Testis (tissue), 2 donors: ENCODE measurements at regions not wholly inside any gene's neighbourhood (a gene's known extent, or its start where the extent isn't known, plus 50 kb on each side); places are given as distances from the start of the nearest gene placed in this dataset.

Experiments used
- DNase-seq: peaks from one replicate; pipeline ENCODE4 v3.0.0-alpha.2; 2019
- H3K27ac ChIP-seq, 2 donors: fragments of 200-600 bp; sonication (generic); one replicate each; pipeline ENCODE4 v1.5.1; 2019
- H3K27me3 ChIP-seq: fragments of 200-600 bp; sonication (generic); one replicate; pipeline ENCODE4 v1.5.1; 2019
- H3K36me3 ChIP-seq: fragments of 200-600 bp; sonication (generic); one replicate; pipeline ENCODE4 v1.5.1; 2017; ENCODE audit warnings: low read depth; ENCODE audit errors: missing control alignments
- H3K4me1 ChIP-seq: fragments of 200-600 bp; sonication (generic); one replicate; pipeline ENCODE4 v1.5.1; 2019
- H3K4me3 ChIP-seq, 2 donors: fragments of 200-600 bp; sonication (generic); one replicate each; pipeline ENCODE4 v1.5.1; 2017 to 2019
- H3K9me3 ChIP-seq: fragments of 200-600 bp; sonication (generic); one replicate; pipeline ENCODE4 v1.5.1; 2017
- POLR2A ChIP-seq: fragments of 450-650 bp; IDR thresholded peaks from one replicate; pipeline ENCODE4 v1.6.1; 2017; ENCODE audit warnings: antibody characterized with exemption, mild to moderate bottlenecking, moderate library complexity
- WGBS, 2 donors: methylation state at CpG; one replicate each; pipeline ENCODE4 v1.1.5; 2018; 5-methylcytosine and 5-hydroxymethylcytosine counted together
- intact Hi-C: fragments of 100-400 bp; cut with DNase I; formaldehyde crosslinking; loops from one replicate; pipeline ENCODE4 v1.15.1; 2023; ENCODE audit warnings: low total_unique reads
- TF ChIP-seq, protein P1 (sequence below), 3 experiments: fragments of 450-650 bp in 2 of 3; fragments of 200-600 bp in 1 of 3; sonication (generic) in 1 of 3; IDR thresholded peaks; one replicate each; pipeline ENCODE4 v1.5.1; 2016 to 2019; ENCODE audit warnings: antibody characterized with exemption in 3 of 3, mild to moderate bottlenecking in 2 of 3, moderate library complexity in 1 of 3

DNA sequence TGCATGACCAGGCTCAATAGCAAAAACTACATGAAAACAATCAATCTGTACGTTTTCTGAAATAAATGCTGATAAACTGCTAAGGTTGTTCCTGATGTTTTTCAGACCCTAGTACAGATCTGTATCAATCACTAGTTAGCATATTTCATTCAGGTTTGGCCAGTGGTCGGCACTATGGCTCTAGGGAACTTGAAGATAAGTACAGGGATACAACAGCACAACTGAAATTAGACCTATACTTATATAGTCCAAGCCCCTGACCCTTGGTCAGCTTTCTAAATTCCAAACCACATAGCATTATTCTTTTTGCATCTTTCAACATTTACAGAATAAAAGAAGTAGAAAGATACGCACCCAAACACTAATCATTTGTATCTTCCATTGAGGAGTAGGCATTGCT is 142.7 kb downstream of the PLPPR4 start:
- H3K9me3 ChIP-seq: no peaks in the 10 kb centered on the region
- TF ChIP-seq POLR2A: no peak
- TF ChIP-seq, protein P1, sequence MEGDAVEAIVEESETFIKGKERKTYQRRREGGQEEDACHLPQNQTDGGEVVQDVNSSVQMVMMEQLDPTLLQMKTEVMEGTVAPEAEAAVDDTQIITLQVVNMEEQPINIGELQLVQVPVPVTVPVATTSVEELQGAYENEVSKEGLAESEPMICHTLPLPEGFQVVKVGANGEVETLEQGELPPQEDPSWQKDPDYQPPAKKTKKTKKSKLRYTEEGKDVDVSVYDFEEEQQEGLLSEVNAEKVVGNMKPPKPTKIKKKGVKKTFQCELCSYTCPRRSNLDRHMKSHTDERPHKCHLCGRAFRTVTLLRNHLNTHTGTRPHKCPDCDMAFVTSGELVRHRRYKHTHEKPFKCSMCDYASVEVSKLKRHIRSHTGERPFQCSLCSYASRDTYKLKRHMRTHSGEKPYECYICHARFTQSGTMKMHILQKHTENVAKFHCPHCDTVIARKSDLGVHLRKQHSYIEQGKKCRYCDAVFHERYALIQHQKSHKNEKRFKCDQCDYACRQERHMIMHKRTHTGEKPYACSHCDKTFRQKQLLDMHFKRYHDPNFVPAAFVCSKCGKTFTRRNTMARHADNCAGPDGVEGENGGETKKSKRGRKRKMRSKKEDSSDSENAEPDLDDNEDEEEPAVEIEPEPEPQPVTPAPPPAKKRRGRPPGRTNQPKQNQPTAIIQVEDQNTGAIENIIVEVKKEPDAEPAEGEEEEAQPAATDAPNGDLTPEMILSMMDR (IDR thresholded peaks at IDR 0.05): no peak
- WGBS, 2 donors: 81 to 82% methylated on average over 3 of the region's 3 CpGs
- H3K27ac ChIP-seq: no peak overlapping the region
- H3K36me3 ChIP-seq: no peaks in the 10 kb centered on the region
- DNase-seq: no peak
- H3K27me3 ChIP-seq: no peaks in the 10 kb centered on the region
- H3K4me3 ChIP-seq: no peak overlapping the region
- intact Hi-C loops: no loop called here
- no peaks in the 10 kb centered on the region for H3K4me1 ChIP-seq

- intact Hi-C loops: no loop called here
- Histone ChIP-seq H3K27me3 (no peaks in the 10 kb centered on the region), H3K36me3 (no peaks in the 10 kb centered on the region), H3K4me1 (no peaks in the 10 kb centered on the region), H3K9me3 (no peaks in the 10 kb centered on the region), H3K4me3 (no peak overlapping the region), H3K27ac (no peak overlapping the region)
- WGBS, 2 donors: 86 to 88% methylated on average over 3 of the region's 3 CpGs
- TF ChIP-seq, protein P1 (IDR thresholded peaks at IDR 0.05): no peak
- TF ChIP-seq POLR2A: no peak
- DNase-seq: no peak
Observed at GRCh38 chr1:99424087-99424486, 159.8 kb downstream of the PLPPR4 start.

GRCh38 chr1:99429754-99430153 is 165.5 kb downstream of the PLPPR4 start:
- H3K27ac ChIP-seq: no peak overlapping the region
- H3K36me3 ChIP-seq: no peaks in the 10 kb centered on the region
- no peaks in the 10 kb centered on the region for H3K9me3 ChIP-seq
- no peaks in the 10 kb centered on the region for H3K4me1 ChIP-seq
- intact Hi-C loops: no loop called here
- H3K4me3 ChIP-seq: no peak overlapping the region
- WGBS, 2 donors: 74 to 76% methylated on average over 1 of the region's 1 CpG
- DNase-seq: no peak
- no peaks in the 10 kb centered on the region for H3K27me3 ChIP-seq
- no peak for TF ChIP-seq POLR2A
- TF ChIP-seq, protein P1 (IDR thresholded peaks at IDR 0.05): no peak

- intact Hi-C loops: no loop called here
- Histone ChIP-seq H3K4me3 (no peak overlapping the region), H3K27me3 (no peaks in the 10 kb centered on the region), H3K27ac (no peak overlapping the region), H3K9me3 (no peaks in the 10 kb centered on the region), H3K4me1 (peaks cover 4% of the 10 kb centered on the region), H3K36me3 (no peaks in the 10 kb centered on the region)
- DNase-seq: no peak
- 87 to 91% methylated on average over 4 of the region's 4 CpGs for WGBS, 2 donors
- no peak for TF ChIP-seq POLR2A
- TF ChIP-seq, protein P1 (IDR thresholded peaks at IDR 0.05): no peak
Observed at GRCh38 chr1:99438656-99439230, 174.5 kb downstream of the PLPPR4 start.

GRCh38 chr1:99439433-99440075 is 175.3 kb downstream of the PLPPR4 start:
- Histone ChIP-seq H3K36me3 (no peaks in the 10 kb centered on the region), H3K4me3 (no peak overlapping the region), H3K4me1 (peaks cover 4% of the 10 kb centered on the region), H3K27ac (no peak overlapping the region), H3K27me3 (no peaks in the 10 kb centered on the region), H3K9me3 (no peaks in the 10 kb centered on the region)
- no peak for TF ChIP-seq POLR2A
- TF ChIP-seq, protein P1 (IDR thresholded peaks at IDR 0.05): no peak
- 69 to 73% methylated on average over 3 of the region's 3 CpGs for WGBS, 2 donors
- intact Hi-C loops: no loop called here
- no peak for DNase-seq
